ENCODE measurements at regions not wholly inside any gene's neighbourhood (a gene's known extent, or its start where the extent isn't known, plus 50 kb on each side); places are given as distances from the start of the nearest gene placed in this dataset.

DNA sequence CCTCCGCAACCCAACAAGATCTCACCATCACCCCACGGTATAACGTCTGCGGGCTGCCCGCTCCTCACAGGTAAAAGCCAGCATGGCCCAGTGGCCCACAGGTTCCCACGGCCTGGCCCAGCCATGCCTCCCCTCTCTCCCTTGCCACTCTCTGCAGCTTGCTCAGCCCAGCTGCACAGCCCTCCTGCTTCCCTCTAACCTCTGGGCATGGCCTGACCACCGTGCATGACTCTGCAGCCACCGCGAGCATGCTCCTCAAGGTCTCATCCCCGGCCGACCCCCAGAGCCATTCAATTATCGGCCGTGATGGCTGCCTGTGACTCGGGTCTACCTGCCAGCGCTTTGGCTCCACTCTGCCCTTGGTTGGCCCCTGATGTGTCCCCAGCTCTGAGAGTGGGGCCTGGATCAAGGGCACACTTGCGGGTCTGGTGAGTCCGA is 185.5 kb downstream of the CTTN start:
- H3K9me3 ChIP-seq (ENCODE audit: low read depth, low read length, poor library complexity, severe bottlenecking), result no peaks in the 10 kb centered on the region
- ChIA-PET POLR2A (ENCODE audit: low non-redundant PET) (no interaction called here), CTCF (no interaction called here)
- H3K27me3 ChIP-seq (replicated peaks; ENCODE audit: insufficient read depth, low read depth, low read length, poor library complexity), result no peaks in the 10 kb centered on the region
- TF ChIP-seq CTCF (conservative IDR thresholded peaks at IDR 0.05; ENCODE audit: low read depth, low read length) (no peak), EZH2 (IDR thresholded peaks at IDR 0.05; ENCODE audit: borderline replicate concordance, low read depth, low read length, poor library complexity, severe bottlenecking) (no peak)
- H3K36me3 ChIP-seq (ENCODE audit: insufficient read depth, low read length, poor library complexity, severe bottlenecking), result no peaks in the 10 kb centered on the region
- no peak overlapping the region for H3K4me3 ChIP-seq (ENCODE audit: low read depth, low read length, poor library complexity, severe bottlenecking)
- BruUV-seq (replicated peaks), result no TSS peak
- H3K4me1 ChIP-seq (ENCODE audit: insufficient read depth, low read length, poor library complexity, severe bottlenecking), result no peaks in the 10 kb centered on the region
- no peak overlapping the region for H3K27ac ChIP-seq (ENCODE audit: low read depth, low read length, poor library complexity, severe bottlenecking)
- intact Hi-C loops (cut with micrococcal nuclease; ENCODE audit: unreplicated experiment), result no loop called here
- DNase-seq (ENCODE audit: low spot score), result no peak

DNA sequence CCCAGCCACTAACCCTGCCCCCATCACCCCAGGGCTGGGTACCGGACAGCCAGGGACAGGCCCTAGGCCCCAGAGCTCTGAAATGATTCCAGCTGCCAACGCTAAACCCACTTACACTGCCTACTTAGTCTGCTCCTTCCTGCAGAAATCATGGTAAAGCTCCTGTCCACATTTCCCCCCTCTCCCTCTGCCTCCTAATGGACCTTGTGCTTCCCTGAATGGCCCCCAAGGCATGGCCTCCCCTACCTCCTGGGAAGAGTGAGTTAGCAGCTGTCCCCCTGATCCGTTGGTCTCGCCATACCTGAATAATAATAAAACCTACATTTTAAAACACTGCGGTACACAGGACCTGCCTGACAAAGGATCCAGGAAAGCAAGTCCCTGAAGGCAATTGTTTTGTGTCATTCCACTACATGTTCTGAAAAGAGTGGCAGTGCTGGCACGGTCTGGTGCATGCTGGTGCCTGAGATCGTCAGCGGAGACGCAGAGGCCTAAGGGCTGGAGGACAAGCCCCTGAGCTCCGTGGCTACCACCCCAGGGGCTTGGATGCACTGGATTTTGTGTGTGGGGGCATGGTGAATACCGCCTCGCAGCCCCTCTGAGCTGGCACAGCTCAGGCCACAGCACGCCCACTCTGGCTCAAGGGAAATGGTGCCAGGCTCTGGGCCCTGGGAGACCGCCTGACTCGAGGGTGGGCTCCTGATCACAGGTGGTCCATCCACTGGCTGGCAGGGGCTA is 186.3 kb downstream of the CTTN start:
- CTCF ChIA-PET, result no interaction called here
- no peaks in the 10 kb centered on the region for H3K4me1 ChIP-seq (ENCODE audit: insufficient read depth, low read length, poor library complexity, severe bottlenecking)
- no peaks in the 10 kb centered on the region for H3K36me3 ChIP-seq (ENCODE audit: insufficient read depth, low read length, poor library complexity, severe bottlenecking)
- POLR2A ChIA-PET (ENCODE audit: low non-redundant PET), result no interaction called here
- intact Hi-C loops (cut with micrococcal nuclease; ENCODE audit: unreplicated experiment), result no loop called here
- no peak overlapping the region for H3K27ac ChIP-seq (ENCODE audit: low read depth, low read length, poor library complexity, severe bottlenecking)
- H3K4me3 ChIP-seq (ENCODE audit: low read depth, low read length, poor library complexity, severe bottlenecking), result no peak overlapping the region
- no peaks in the 10 kb centered on the region for H3K27me3 ChIP-seq (replicated peaks; ENCODE audit: insufficient read depth, low read depth, low read length, poor library complexity)
- no TSS peak for BruUV-seq (replicated peaks)
- no peaks in the 10 kb centered on the region for H3K9me3 ChIP-seq (ENCODE audit: low read depth, low read length, poor library complexity, severe bottlenecking)
- TF ChIP-seq EZH2 (IDR thresholded peaks at IDR 0.05; ENCODE audit: borderline replicate concordance, low read depth, low read length, poor library complexity, severe bottlenecking) (no peak), CTCF (conservative IDR thresholded peaks at IDR 0.05; ENCODE audit: low read depth, low read length) (no peak)
- DNase-seq (ENCODE audit: low spot score), result no peak

DNA sequence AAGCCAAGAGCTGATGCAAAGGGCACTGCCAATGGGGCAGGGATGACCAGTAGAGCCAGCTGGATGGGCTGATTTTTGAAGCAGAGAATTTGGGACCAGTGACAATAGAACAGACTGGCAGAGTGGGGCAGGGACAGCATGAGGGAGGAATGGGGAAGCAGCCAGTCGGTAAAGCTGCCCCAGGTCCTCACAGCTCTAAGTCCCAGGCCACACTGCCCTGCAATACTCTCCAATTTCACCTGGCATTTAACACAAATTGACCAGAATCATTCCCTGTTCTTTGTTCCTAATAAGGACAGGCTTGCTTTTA is 186.9 kb downstream of the CTTN start:
- Histone ChIP-seq H3K27ac (ENCODE audit: low read depth, low read length, poor library complexity, severe bottlenecking) (no peak overlapping the region), H3K4me3 (ENCODE audit: low read depth, low read length, poor library complexity, severe bottlenecking) (no peak overlapping the region), H3K36me3 (ENCODE audit: insufficient read depth, low read length, poor library complexity, severe bottlenecking) (no peaks in the 10 kb centered on the region), H3K4me1 (ENCODE audit: insufficient read depth, low read length, poor library complexity, severe bottlenecking) (no peaks in the 10 kb centered on the region), H3K9me3 (ENCODE audit: low read depth, low read length, poor library complexity, severe bottlenecking) (no peaks in the 10 kb centered on the region), H3K27me3 (replicated peaks; ENCODE audit: insufficient read depth, low read depth, low read length, poor library complexity) (no peaks in the 10 kb centered on the region)
- ChIA-PET CTCF (no interaction called here), POLR2A (ENCODE audit: low non-redundant PET) (no interaction called here)
- BruUV-seq (replicated peaks), result no TSS peak
- no peak for DNase-seq (ENCODE audit: low spot score)
- intact Hi-C loops (cut with micrococcal nuclease; ENCODE audit: unreplicated experiment), result no loop called here
- TF ChIP-seq EZH2 (IDR thresholded peaks at IDR 0.05; ENCODE audit: borderline replicate concordance, low read depth, low read length, poor library complexity, severe bottlenecking), result no peak

Data from A673 (cell line).